ENCODE measurements at regions not wholly inside any gene's neighbourhood (a gene's known extent, or its start where the extent isn't known, plus 50 kb on each side); places are given as distances from the start of the nearest gene placed in this dataset.

DNA sequence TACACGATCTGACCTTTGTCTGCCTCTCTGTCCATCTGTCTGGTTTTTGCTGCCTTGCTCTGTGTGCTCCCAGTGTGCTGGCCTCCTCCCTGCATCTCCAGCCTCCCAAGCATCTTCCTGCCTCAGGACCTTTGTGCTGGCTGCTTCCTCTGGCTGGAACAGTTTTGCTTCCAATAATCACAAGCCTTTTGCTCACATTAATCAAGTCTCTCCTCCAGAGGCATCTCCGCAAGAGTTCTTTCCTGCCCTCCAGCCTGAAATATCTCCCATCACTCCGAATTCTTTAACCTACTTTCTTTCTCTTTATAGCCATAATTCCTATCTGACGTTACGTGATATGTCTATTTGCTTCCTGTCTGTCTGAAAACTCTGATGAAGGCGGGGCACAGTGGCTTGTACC lies 267.1 kb downstream of the ABCC12 start:
- Histone ChIP-seq H3K27me3 (no peaks in the 10 kb centered on the region), H3K79me2 (ENCODE audit: low read depth) (no peaks in the 10 kb centered on the region), H3K36me3 (no peaks in the 10 kb centered on the region), H4K20me1 (ENCODE audit: low read depth) (no peaks in the 10 kb centered on the region), H3K4me1 (peaks cover 55% of the 10 kb centered on the region), H3K27ac (no peak overlapping the region), H3K4me3 (no peak overlapping the region), H3K4me2 (no peak overlapping the region), H3K9ac (no peak overlapping the region), H3F3A (ENCODE audit: low read depth) (peaks cover 34% of the 10 kb centered on the region), H3K9me3 (ENCODE audit: low read depth) (no peaks in the 10 kb centered on the region), H2AFZ (replicated peaks) (no peak overlapping the region)
- DNase-seq (ENCODE audit: low spot score): no peak
- H3K4me3 Mint-ChIP-seq: peak overlapping the region; percentile 33
- H3K9me3 Mint-ChIP-seq: peaks cover 3% of the 10 kb centered on the region
- TF ChIP-seq, protein P1, sequence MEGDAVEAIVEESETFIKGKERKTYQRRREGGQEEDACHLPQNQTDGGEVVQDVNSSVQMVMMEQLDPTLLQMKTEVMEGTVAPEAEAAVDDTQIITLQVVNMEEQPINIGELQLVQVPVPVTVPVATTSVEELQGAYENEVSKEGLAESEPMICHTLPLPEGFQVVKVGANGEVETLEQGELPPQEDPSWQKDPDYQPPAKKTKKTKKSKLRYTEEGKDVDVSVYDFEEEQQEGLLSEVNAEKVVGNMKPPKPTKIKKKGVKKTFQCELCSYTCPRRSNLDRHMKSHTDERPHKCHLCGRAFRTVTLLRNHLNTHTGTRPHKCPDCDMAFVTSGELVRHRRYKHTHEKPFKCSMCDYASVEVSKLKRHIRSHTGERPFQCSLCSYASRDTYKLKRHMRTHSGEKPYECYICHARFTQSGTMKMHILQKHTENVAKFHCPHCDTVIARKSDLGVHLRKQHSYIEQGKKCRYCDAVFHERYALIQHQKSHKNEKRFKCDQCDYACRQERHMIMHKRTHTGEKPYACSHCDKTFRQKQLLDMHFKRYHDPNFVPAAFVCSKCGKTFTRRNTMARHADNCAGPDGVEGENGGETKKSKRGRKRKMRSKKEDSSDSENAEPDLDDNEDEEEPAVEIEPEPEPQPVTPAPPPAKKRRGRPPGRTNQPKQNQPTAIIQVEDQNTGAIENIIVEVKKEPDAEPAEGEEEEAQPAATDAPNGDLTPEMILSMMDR (IDR thresholded peaks at IDR 0.05): no peak
- no peak for TF ChIP-seq EZH2phosphoT487 (IDR thresholded peaks at IDR 0.05)
- TF ChIP-seq EZH2 (IDR thresholded peaks at IDR 0.05): no peak
- H3K27me3 Mint-ChIP-seq (ENCODE audit: insufficient read depth, low read depth): peaks cover 3% of the 10 kb centered on the region
- H3K4me1 Mint-ChIP-seq: peaks cover 47% of the 10 kb centered on the region
- peaks cover 2% of the 10 kb centered on the region for H3K36me3 Mint-ChIP-seq
- H3K27ac Mint-ChIP-seq: peak overlapping the region; percentile 3

DNA sequence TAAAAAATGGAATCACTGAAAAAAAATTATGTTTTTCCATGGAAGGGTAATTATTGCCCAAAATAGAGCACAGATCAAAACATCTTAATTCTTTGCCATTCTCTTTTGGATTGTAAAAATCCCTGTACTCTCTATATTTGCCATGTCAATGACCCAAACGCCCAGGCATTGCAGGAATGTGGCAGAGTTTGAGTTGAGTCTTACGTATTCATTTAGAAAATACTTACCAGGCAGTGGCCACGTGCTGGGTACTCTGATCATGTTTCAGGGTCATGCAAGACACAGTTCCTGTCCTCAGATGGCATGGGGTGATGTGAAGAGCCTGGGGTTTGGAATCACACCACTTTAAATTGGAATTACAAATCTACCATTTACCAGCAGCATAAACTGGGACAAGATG lies 267.7 kb downstream of the ABCC12 start:
- Histone ChIP-seq H4K20me1 (ENCODE audit: low read depth) (no peaks in the 10 kb centered on the region), H3F3A (ENCODE audit: low read depth) (peaks cover 36% of the 10 kb centered on the region), H2AFZ (replicated peaks) (no peak overlapping the region), H3K9me3 (ENCODE audit: low read depth) (no peaks in the 10 kb centered on the region), H3K4me2 (peak overlapping the region; percentile 12), H3K9ac (no peak overlapping the region), H3K36me3 (no peaks in the 10 kb centered on the region), H3K79me2 (ENCODE audit: low read depth) (no peaks in the 10 kb centered on the region), H3K4me1 (peaks cover 57% of the 10 kb centered on the region), H3K27me3 (no peaks in the 10 kb centered on the region), H3K27ac (no peak overlapping the region), H3K4me3 (no peak overlapping the region)
- no peak overlapping the region for H3K4me3 Mint-ChIP-seq
- TF ChIP-seq, protein P1 (IDR thresholded peaks at IDR 0.05): no peak
- TF ChIP-seq EZH2 (IDR thresholded peaks at IDR 0.05): no peak
- no peak for TF ChIP-seq EZH2phosphoT487 (IDR thresholded peaks at IDR 0.05)
- peaks cover 2% of the 10 kb centered on the region for H3K36me3 Mint-ChIP-seq
- H3K9me3 Mint-ChIP-seq: peaks cover 3% of the 10 kb centered on the region
- H3K27me3 Mint-ChIP-seq (ENCODE audit: insufficient read depth, low read depth): peaks cover 3% of the 10 kb centered on the region
- DNase-seq (ENCODE audit: low spot score): peak; percentile 23
- H3K27ac Mint-ChIP-seq: no peak overlapping the region
- peaks cover 47% of the 10 kb centered on the region for H3K4me1 Mint-ChIP-seq

DNA sequence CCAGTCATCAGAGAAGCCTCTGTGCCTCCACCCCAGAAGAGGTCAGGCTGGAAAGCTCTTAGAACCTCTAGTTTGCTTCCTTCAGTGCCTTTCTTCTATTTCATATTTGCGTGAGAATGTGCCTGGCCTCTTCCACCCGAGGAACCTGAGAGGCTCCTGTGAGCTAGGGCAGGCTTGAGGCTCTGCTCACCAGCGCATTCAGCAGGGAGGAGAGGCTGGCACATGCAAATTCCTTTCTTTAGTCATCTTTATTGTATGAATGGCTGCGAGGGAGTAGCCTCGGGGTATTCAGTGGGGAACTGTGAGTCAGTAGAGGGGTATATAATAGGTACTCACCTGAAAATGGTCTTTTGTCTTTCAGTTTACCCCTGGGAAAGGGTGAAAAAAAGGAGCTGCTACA lies 268.3 kb downstream of the ABCC12 start:
- Histone ChIP-seq H3K4me1 (peaks cover 57% of the 10 kb centered on the region), H3K79me2 (ENCODE audit: low read depth) (no peaks in the 10 kb centered on the region), H3K9ac (no peak overlapping the region), H3K4me3 (no peak overlapping the region), H3K4me2 (peak overlapping the region; percentile 12), H4K20me1 (ENCODE audit: low read depth) (no peaks in the 10 kb centered on the region), H2AFZ (replicated peaks) (peak overlapping the region; percentile 7), H3K27me3 (no peaks in the 10 kb centered on the region), H3K36me3 (no peaks in the 10 kb centered on the region), H3K27ac (no peak overlapping the region), H3K9me3 (ENCODE audit: low read depth) (no peaks in the 10 kb centered on the region), H3F3A (ENCODE audit: low read depth) (peaks cover 36% of the 10 kb centered on the region)
- Mint-ChIP-seq H3K9me3 (peaks cover 3% of the 10 kb centered on the region), H3K4me3 (peak overlapping the region; percentile 28), H3K27me3 (ENCODE audit: insufficient read depth, low read depth) (peaks cover 3% of the 10 kb centered on the region), H3K4me1 (peaks cover 47% of the 10 kb centered on the region), H3K27ac (peak overlapping the region; percentile 44), H3K36me3 (peaks cover 2% of the 10 kb centered on the region)
- DNase-seq (ENCODE audit: low spot score): peak; percentile 47
- no peak for TF ChIP-seq EZH2 (IDR thresholded peaks at IDR 0.05)
- TF ChIP-seq EZH2phosphoT487 (IDR thresholded peaks at IDR 0.05): no peak
- TF ChIP-seq, protein P1 (IDR thresholded peaks at IDR 0.05): no peak
